ENCODE measurements at regions not wholly inside any gene's neighbourhood (a gene's known extent, or its start where the extent isn't known, plus 50 kb on each side); places are given as distances from the start of the nearest gene placed in this dataset.
"Not testable (repeated sequence)": the region's sequence is repeated elsewhere in the genome, so short reads cannot be mapped to it uniquely, and the experiment has no call there.

GRCh38 chr7:130804220-130804619 is 70.2 kb upstream of the KLF14 start:
- Histone ChIP-seq H3K9me3 (no peaks in the 10 kb centered on the region), H3K27ac (no peak overlapping the region), H3K27me3 (replicated peaks; ENCODE audit: insufficient read depth) (peaks cover 3% of the 10 kb centered on the region), H3K4me1 (ENCODE audit: control insufficient read depth in 1 of 2, low read depth in 2 of 2) (no peaks in the 10 kb centered on the region), H3K4me3 (no peak overlapping the region), H3K36me3 (no peaks in the 10 kb centered on the region)
- DNase-seq (ENCODE audit: low spot score) (no peak), ATAC-seq (ENCODE audit: insufficient number of reproducible peaks, low FRiP score, low read depth) (no peak)
- no peak for TF ChIP-seq CTCF (IDR thresholded peaks at IDR 0.05)

- H3K27ac ChIP-seq; H3K27me3 ChIP-seq (replicated peaks; ENCODE audit: insufficient read depth); H3K36me3 ChIP-seq; H3K9me3 ChIP-seq; H3K4me3 ChIP-seq; DNase-seq (ENCODE audit: low spot score); H3K4me1 ChIP-seq (ENCODE audit: control insufficient read depth in 1 of 2, low read depth in 2 of 2); ATAC-seq (ENCODE audit: insufficient number of reproducible peaks, low FRiP score, low read depth): not testable (repeated sequence)
Observed at GRCh38 chr7:130812819-130813218, 78.8 kb upstream of the KLF14 start.

- ATAC-seq (ENCODE audit: insufficient number of reproducible peaks, low FRiP score, low read depth) (no peak), DNase-seq (ENCODE audit: low spot score) (no peak)
- Histone ChIP-seq H3K9me3 (no peaks in the 10 kb centered on the region), H3K4me3 (no peak overlapping the region), H3K27ac (no peak overlapping the region), H3K36me3 (no peaks in the 10 kb centered on the region), H3K4me1 (ENCODE audit: control insufficient read depth in 1 of 2, low read depth in 2 of 2) (no peaks in the 10 kb centered on the region), H3K27me3 (replicated peaks; ENCODE audit: insufficient read depth) (no peaks in the 10 kb centered on the region)
- peak; percentile 17 for TF ChIP-seq CTCF (IDR thresholded peaks at IDR 0.05)
Observed at GRCh38 chr7:130814778-130815335, 80.8 kb upstream of the KLF14 start.

- no peaks in the 10 kb centered on the region for H3K27me3 ChIP-seq (replicated peaks; ENCODE audit: insufficient read depth)
- DNase-seq (ENCODE audit: low spot score) = no peak
- H3K27ac ChIP-seq = no peak overlapping the region
- H3K4me3 ChIP-seq = no peak overlapping the region
- no peaks in the 10 kb centered on the region for H3K9me3 ChIP-seq
- H3K4me1 ChIP-seq (ENCODE audit: control insufficient read depth in 1 of 2, low read depth in 2 of 2) = no peaks in the 10 kb centered on the region
- no peak for ATAC-seq (ENCODE audit: insufficient number of reproducible peaks, low FRiP score, low read depth)
- H3K36me3 ChIP-seq = no peaks in the 10 kb centered on the region
- TF ChIP-seq CTCF (IDR thresholded peaks at IDR 0.05) = no peak
Observed at GRCh38 chr7:130818056-130818455, 84.0 kb upstream of the KLF14 start.

GRCh38 chr7:130821864-130822263 is 87.9 kb upstream of the KLF14 start:
- no peak for ATAC-seq (ENCODE audit: insufficient number of reproducible peaks, low FRiP score, low read depth)
- H3K27me3 ChIP-seq (replicated peaks; ENCODE audit: insufficient read depth) = no peaks in the 10 kb centered on the region

More at GRCh38 chr7:130821864-130822263, 87.9 kb upstream of the KLF14 start:
- no peak for TF ChIP-seq CTCF (IDR thresholded peaks at IDR 0.05)
- H3K36me3 ChIP-seq = no peaks in the 10 kb centered on the region
- no peak overlapping the region for H3K27ac ChIP-seq
- peaks cover 6% of the 10 kb centered on the region for H3K9me3 ChIP-seq
- no peak overlapping the region for H3K4me3 ChIP-seq
- DNase-seq (ENCODE audit: low spot score) = no peak
- H3K4me1 ChIP-seq (ENCODE audit: control insufficient read depth in 1 of 2, low read depth in 2 of 2) = no peaks in the 10 kb centered on the region

Measured in thoracic aorta (tissue), 2 donors.